ENCODE measurements at regions not wholly inside any gene's neighbourhood (a gene's known extent, or its start where the extent isn't known, plus 50 kb on each side); places are given as distances from the start of the nearest gene placed in this dataset.

DNA sequence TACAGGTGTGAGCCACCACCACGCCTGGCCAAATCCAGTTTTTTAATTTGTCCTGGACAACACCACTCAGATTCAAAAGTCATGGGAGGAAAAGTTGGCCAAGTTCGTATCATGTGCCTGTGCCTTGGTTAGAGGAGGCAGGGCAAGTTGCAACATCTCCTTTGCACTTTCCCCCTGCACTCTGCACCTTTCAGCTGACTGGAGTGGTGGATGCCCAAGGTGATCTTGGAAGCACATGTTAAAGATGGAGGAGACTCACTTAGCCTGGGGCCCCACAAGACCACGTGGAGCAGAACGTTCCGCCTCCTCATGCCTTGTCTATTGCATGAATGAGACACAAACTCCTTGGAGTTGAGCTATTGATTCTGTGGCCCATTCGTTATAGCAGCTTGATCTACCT, 82.1 kb upstream of the FZD10 start:
- TF ChIP-seq POLR2A (IDR thresholded peaks at IDR 0.05): no peak
- TF ChIP-seq, protein P1, sequence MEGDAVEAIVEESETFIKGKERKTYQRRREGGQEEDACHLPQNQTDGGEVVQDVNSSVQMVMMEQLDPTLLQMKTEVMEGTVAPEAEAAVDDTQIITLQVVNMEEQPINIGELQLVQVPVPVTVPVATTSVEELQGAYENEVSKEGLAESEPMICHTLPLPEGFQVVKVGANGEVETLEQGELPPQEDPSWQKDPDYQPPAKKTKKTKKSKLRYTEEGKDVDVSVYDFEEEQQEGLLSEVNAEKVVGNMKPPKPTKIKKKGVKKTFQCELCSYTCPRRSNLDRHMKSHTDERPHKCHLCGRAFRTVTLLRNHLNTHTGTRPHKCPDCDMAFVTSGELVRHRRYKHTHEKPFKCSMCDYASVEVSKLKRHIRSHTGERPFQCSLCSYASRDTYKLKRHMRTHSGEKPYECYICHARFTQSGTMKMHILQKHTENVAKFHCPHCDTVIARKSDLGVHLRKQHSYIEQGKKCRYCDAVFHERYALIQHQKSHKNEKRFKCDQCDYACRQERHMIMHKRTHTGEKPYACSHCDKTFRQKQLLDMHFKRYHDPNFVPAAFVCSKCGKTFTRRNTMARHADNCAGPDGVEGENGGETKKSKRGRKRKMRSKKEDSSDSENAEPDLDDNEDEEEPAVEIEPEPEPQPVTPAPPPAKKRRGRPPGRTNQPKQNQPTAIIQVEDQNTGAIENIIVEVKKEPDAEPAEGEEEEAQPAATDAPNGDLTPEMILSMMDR (IDR thresholded peaks at IDR 0.05): no peak
